Cardiac muscle cell (in vitro differentiated cells and primary cell): ENCODE measurements at regions not wholly inside any gene's neighbourhood (a gene's known extent, or its start where the extent isn't known, plus 50 kb on each side); places are given as distances from the start of the nearest gene placed in this dataset.

Experiments
- DNase-seq, 2 donors: peaks; one replicate each; pipeline versions ENCODE4 v3.0.0 to v3.0.0-alpha.2; 2010 to 2017; ENCODE audit warnings: low read depth in 1 of 2, low spot score in 1 of 2
- H3K27ac ChIP-seq: fragments of 200-600 bp; sonication (generic); 2 replicates; pipeline ENCODE4 v1.5.1; 2016
- H3K27me3 ChIP-seq: fragments of 200-600 bp; sonication (generic); 2 replicates; pipeline ENCODE4 v1.6.0; 2016; ENCODE audit warnings: control low read depth
- H3K36me3 ChIP-seq: fragments of 200-600 bp; sonication (generic); 2 replicates; pipeline ENCODE4 v1.5.1; 2016; ENCODE audit warnings: control low read depth
- H3K4me1 ChIP-seq: fragments of 200-600 bp; sonication (generic); 2 replicates; pipeline ENCODE4 v1.8.1; 2017; ENCODE audit warnings: low read depth, mild to moderate bottlenecking, mixed run types
- H3K4me3 ChIP-seq: fragments of 200-600 bp; sonication (generic); 2 replicates; pipeline ENCODE4 v1.5.1; 2016; ENCODE audit warnings: mild to moderate bottlenecking
- H3K9me3 ChIP-seq: fragments of 200-600 bp; sonication (generic); 2 replicates; pipeline ENCODE4 v1.5.1; 2017; ENCODE audit warnings: low read depth, mild to moderate bottlenecking, control low read depth
- TF ChIP-seq, protein P1 (sequence below): IDR thresholded peaks from 2 replicates; pipeline ENCODE4 v1.5.1; 2012; ENCODE audit warnings: low read depth, mild to moderate bottlenecking, low read length

DNA sequence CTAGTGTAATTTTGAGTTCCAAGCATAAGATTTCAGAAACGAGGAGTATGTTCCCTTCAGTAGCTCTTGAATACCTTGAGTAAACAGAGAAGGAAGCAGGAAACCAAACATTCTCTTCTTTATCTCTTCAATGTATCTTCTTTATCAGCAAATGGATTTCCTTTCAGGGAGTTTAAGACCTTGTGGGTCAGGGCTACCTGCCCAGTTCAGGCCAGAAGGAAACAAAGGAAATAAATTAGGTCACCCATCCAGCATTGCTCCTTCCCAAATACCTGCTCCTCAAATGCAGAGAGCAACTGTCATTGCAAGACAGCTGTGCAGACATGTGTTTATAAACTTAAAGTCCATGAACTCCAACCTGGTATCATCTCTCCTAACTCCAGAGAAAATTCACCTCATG, 130.1 kb upstream of the SOD1 start:
- Histone ChIP-seq H3K4me1 (peaks cover 14% of the 10 kb centered on the region), H3K27ac (no peak overlapping the region), H3K36me3 (no peaks in the 10 kb centered on the region), H3K4me3 (no peak overlapping the region), H3K27me3 (no peaks in the 10 kb centered on the region), H3K9me3 (no peaks in the 10 kb centered on the region)
- no peak for DNase-seq
- TF ChIP-seq, protein P1, sequence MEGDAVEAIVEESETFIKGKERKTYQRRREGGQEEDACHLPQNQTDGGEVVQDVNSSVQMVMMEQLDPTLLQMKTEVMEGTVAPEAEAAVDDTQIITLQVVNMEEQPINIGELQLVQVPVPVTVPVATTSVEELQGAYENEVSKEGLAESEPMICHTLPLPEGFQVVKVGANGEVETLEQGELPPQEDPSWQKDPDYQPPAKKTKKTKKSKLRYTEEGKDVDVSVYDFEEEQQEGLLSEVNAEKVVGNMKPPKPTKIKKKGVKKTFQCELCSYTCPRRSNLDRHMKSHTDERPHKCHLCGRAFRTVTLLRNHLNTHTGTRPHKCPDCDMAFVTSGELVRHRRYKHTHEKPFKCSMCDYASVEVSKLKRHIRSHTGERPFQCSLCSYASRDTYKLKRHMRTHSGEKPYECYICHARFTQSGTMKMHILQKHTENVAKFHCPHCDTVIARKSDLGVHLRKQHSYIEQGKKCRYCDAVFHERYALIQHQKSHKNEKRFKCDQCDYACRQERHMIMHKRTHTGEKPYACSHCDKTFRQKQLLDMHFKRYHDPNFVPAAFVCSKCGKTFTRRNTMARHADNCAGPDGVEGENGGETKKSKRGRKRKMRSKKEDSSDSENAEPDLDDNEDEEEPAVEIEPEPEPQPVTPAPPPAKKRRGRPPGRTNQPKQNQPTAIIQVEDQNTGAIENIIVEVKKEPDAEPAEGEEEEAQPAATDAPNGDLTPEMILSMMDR = no peak

GRCh38 chr21:31526040-31526439, 133.5 kb upstream of the SOD1 start:
- Histone ChIP-seq H3K4me1 (peaks cover 6% of the 10 kb centered on the region), H3K27ac (no peak overlapping the region), H3K36me3 (no peaks in the 10 kb centered on the region), H3K9me3 (no peaks in the 10 kb centered on the region), H3K27me3 (no peaks in the 10 kb centered on the region), H3K4me3 (no peak overlapping the region)
- no peak for DNase-seq
- TF ChIP-seq, protein P1 = no peak

DNA sequence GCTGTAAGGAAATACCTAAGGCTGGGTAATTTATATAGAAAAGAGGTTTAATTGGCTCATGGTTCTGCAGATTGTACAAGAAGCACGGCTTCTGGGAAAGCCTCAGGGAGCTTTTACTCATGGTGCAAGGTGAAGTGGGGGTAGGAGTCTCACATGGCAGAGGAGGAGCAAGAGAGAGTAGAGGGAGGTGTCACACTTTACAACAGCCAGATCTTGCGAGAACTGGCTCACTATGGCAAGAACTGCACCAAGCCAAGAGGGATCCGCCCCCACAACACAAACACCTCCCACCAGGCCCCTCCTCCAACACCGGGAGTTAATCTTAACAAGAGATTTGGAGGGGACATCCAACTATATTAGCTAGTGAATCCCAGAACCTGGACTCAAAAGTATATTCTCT, 135.4 kb upstream of the SOD1 start:
- H3K9me3 ChIP-seq = no peaks in the 10 kb centered on the region
- H3K27me3 ChIP-seq = no peaks in the 10 kb centered on the region
- no peaks in the 10 kb centered on the region for H3K36me3 ChIP-seq
- peaks cover 6% of the 10 kb centered on the region for H3K4me1 ChIP-seq
- H3K27ac ChIP-seq = no peak overlapping the region
- no peak for DNase-seq
- H3K4me3 ChIP-seq = no peak overlapping the region
- TF ChIP-seq, protein P1 = no peak

- Histone ChIP-seq H3K4me1 (no peaks in the 10 kb centered on the region), H3K27me3 (no peaks in the 10 kb centered on the region)
- TF ChIP-seq, protein P1 = no peak
Observed at GRCh38 chr21:31521515-31521914, 138.0 kb upstream of the SOD1 start.

GRCh38 chr21:31520561-31521098, 138.9 kb upstream of the SOD1 start:
- no peaks in the 10 kb centered on the region for H3K4me1 ChIP-seq
- H3K36me3 ChIP-seq = no peaks in the 10 kb centered on the region
- H3K9me3 ChIP-seq = no peaks in the 10 kb centered on the region
- H3K4me3 ChIP-seq = no peak overlapping the region
- H3K27ac ChIP-seq = no peak overlapping the region
- no peak for DNase-seq
- H3K27me3 ChIP-seq = no peaks in the 10 kb centered on the region
- TF ChIP-seq, protein P1 = no peak

More at GRCh38 chr21:31521515-31521914, 138.0 kb upstream of the SOD1 start:
- H3K36me3 ChIP-seq = no peaks in the 10 kb centered on the region
- no peak overlapping the region for H3K4me3 ChIP-seq
- no peak for DNase-seq
- no peak overlapping the region for H3K27ac ChIP-seq
- H3K9me3 ChIP-seq = no peaks in the 10 kb centered on the region

DNA sequence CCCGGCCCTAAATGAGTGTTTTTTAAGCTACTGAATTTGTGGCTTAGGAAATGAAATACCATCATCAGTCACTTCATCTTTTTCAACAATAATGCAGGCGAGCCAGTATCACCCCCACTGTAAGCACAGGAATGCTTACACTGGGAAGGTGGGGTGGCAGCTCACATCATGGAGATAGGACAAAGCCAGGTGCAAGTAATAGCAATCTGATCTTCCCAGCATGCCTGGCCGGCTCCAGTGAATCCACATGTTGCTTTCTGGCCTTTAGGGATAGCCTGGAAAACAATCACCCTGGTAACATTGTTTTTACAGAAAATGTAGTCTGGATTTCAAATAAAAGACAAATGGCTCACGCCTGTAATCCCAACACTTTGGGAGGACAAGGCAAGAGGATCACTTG, 140.9 kb upstream of the SOD1 start:
- Histone ChIP-seq H3K27me3 (no peaks in the 10 kb centered on the region), H3K4me1 (no peaks in the 10 kb centered on the region), H3K36me3 (no peaks in the 10 kb centered on the region), H3K9me3 (no peaks in the 10 kb centered on the region), H3K27ac (no peak overlapping the region), H3K4me3 (no peak overlapping the region)
- no peak for DNase-seq
- TF ChIP-seq, protein P1 = no peak
